ENCODE measurements at regions not wholly inside any gene's neighbourhood (a gene's known extent, or its start where the extent isn't known, plus 50 kb on each side); places are given as distances from the start of the nearest gene placed in this dataset.

- H3K9me3 ChIP-seq (ENCODE audit: control insufficient read depth, low read length), result no peaks in the 10 kb centered on the region
- H3K9ac ChIP-seq (ENCODE audit: low read length), result no peak overlapping the region
- no peaks in the 10 kb centered on the region for H3K27me3 ChIP-seq (replicated peaks; ENCODE audit: control insufficient read depth, insufficient read depth, low read length)
- H3K36me3 ChIP-seq (ENCODE audit: control insufficient read depth, insufficient read depth, low read length, severe bottlenecking), result no peaks in the 10 kb centered on the region
- peak; percentile 83 for DNase-seq (ENCODE audit: low read depth)
- H3K4me3 ChIP-seq (ENCODE audit: low read length), result no peak overlapping the region
- H3K4me1 ChIP-seq (ENCODE audit: control insufficient read depth, insufficient read depth, low read length), result peaks cover 38% of the 10 kb centered on the region
These were observed 193.6 kb upstream of the DDI1 start for GRCh38 chr11:103842795-103843194.

DNA sequence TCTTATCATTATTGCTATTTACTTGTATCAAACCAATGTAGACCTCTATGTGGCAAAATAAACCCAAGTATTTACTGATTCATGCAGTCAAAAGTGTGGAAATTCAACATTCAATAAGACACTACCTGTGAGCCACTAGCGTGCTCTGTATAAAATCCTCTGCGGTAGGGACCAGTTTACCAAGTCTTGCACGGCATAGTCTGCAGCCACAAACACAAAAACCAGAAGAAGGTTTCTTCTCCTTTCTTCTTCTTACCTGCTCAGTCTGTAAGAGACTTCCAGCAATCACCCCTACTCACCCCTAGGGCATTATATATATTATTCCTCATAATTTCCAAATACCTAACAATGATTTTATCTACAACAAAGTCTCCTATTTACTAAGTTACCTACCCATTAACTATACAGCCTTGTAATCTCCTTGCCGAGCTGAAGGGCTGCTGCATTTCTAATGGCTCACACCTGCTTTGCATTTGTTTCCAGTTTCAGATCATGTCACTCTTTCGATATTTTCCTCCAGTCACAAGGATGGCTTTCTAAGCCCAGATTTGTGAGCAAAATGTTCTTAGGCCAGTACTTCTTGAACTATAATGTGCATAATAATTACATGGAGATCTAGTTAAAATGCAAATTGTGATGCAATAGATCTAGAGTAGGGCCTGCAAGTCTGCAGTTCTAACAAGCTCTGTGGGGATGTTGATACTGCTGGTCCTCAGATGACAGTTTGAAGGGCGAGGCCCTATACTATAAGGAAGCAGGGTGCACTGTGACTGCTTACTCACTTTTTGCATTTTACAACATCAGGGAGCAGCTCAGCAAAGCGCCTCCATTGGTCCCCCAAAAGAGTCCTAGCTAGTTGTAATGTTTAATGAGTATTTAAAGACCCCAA lies 191.9 kb upstream of the DDI1 start:
- no peak overlapping the region for H3K9ac ChIP-seq (ENCODE audit: low read length)
- no peaks in the 10 kb centered on the region for H3K36me3 ChIP-seq (ENCODE audit: control insufficient read depth, insufficient read depth, low read length, severe bottlenecking)
- no peaks in the 10 kb centered on the region for H3K27me3 ChIP-seq (replicated peaks; ENCODE audit: control insufficient read depth, insufficient read depth, low read length)
- no peak overlapping the region for H3K4me3 ChIP-seq (ENCODE audit: low read length)
- peaks cover 43% of the 10 kb centered on the region for H3K4me1 ChIP-seq (ENCODE audit: control insufficient read depth, insufficient read depth, low read length)
- no peaks in the 10 kb centered on the region for H3K9me3 ChIP-seq (ENCODE audit: control insufficient read depth, low read length)
- no peak for DNase-seq (ENCODE audit: low read depth)

GRCh38 chr11:103845331-103845730 lies 191.1 kb upstream of the DDI1 start:
- no peak for DNase-seq (ENCODE audit: low read depth)
- Histone ChIP-seq H3K9ac (ENCODE audit: low read length) (no peak overlapping the region), H3K9me3 (ENCODE audit: control insufficient read depth, low read length) (no peaks in the 10 kb centered on the region), H3K4me1 (ENCODE audit: control insufficient read depth, insufficient read depth, low read length) (peaks cover 51% of the 10 kb centered on the region), H3K27me3 (replicated peaks; ENCODE audit: control insufficient read depth, insufficient read depth, low read length) (no peaks in the 10 kb centered on the region), H3K4me3 (ENCODE audit: low read length) (peak overlapping the region; percentile 51), H3K36me3 (ENCODE audit: control insufficient read depth, insufficient read depth, low read length, severe bottlenecking) (no peaks in the 10 kb centered on the region)

DNA sequence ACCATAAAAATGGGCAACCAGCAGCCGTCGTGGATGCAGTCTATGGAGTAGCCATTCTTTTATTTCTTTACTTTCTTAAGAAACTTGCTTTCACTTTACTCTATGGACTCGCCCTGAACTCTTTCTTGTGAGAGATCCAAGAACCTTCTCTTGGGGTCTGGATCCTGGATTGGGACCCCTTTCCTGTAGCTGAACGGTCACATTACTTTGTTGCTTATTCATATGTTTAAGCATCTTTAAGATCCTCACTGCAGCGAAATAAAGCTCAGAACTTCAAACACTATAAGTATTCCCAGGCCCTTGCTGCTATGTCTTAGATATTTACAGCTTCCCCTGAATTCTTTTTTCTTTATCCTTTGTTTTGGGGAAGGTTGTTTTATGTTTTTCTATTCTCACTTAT lies 187.8 kb upstream of the DDI1 start:
- Histone ChIP-seq H3K36me3 (ENCODE audit: control insufficient read depth, insufficient read depth, low read length, severe bottlenecking) (no peaks in the 10 kb centered on the region), H3K4me3 (ENCODE audit: low read length) (peak overlapping the region; percentile 80), H3K9me3 (ENCODE audit: control insufficient read depth, low read length) (no peaks in the 10 kb centered on the region), H3K4me1 (ENCODE audit: control insufficient read depth, insufficient read depth, low read length) (peaks cover 54% of the 10 kb centered on the region), H3K9ac (ENCODE audit: low read length) (peak overlapping the region; percentile 91), H3K27me3 (replicated peaks; ENCODE audit: control insufficient read depth, insufficient read depth, low read length) (no peaks in the 10 kb centered on the region)
- DNase-seq (ENCODE audit: low read depth), result no peak

DNA sequence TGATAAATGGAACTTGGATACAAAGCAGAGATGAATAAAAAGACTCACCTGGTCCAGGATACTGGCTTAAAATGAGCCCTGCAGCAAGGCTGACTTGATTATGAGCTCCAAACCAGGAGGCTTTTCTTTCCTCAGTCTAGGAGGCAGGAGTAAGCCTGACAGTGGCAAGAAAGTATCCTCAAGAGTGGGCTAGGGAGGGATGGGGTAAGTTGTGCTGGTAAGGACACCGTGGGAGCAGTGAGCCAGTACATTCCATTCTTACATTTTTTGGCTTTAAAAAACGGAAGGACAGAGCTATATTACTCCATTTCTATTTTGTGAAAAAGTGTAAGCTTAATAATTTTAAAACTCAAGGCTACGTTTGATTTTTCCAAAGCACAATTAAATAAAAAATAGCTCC lies 187.1 kb upstream of the DDI1 start:
- H3K4me1 ChIP-seq (ENCODE audit: control insufficient read depth, insufficient read depth, low read length), result peaks cover 54% of the 10 kb centered on the region
- no peaks in the 10 kb centered on the region for H3K36me3 ChIP-seq (ENCODE audit: control insufficient read depth, insufficient read depth, low read length, severe bottlenecking)
- H3K9me3 ChIP-seq (ENCODE audit: control insufficient read depth, low read length), result no peaks in the 10 kb centered on the region
- DNase-seq (ENCODE audit: low read depth), result no peak
- peak overlapping the region; percentile 91 for H3K9ac ChIP-seq (ENCODE audit: low read length)
- H3K27me3 ChIP-seq (replicated peaks; ENCODE audit: control insufficient read depth, insufficient read depth, low read length), result no peaks in the 10 kb centered on the region
- peak overlapping the region; percentile 80 for H3K4me3 ChIP-seq (ENCODE audit: low read length)

DNA sequence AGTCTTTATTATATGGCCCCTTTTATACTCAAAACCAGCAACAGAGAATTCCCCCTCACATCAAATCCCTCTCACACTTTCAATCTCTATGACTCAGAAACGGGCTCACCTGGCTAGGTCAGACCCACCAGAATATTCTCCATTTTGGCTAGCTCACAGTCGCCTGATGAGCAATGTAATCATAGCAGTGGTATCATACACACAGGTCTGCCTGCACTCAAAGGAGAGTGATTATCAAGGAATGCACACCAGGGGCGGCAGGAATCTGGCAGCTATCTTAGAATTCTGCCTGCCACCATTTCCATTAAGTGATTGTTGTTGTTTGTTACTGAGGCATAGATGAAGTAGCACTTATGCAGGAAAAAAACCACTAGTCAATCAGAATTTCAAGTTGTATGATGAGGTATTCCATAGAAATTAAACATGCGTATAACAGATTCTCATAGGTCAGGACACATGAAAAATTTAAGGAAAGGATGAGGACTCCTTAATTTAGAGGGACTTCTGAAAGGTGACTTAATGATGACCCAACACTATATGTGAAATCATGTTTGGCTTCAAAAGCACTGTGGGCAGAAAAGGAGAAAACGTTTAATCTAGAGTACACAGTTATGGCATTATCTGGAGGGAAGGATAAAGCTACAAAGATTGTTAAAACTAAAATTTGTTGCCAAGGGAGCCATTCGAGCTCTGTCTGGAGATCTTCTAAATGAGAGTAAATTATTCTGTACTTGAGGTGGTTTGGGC lies 185.8 kb upstream of the DDI1 start:
- H3K36me3 ChIP-seq (ENCODE audit: control insufficient read depth, insufficient read depth, low read length, severe bottlenecking), result no peaks in the 10 kb centered on the region
- H3K27me3 ChIP-seq (replicated peaks; ENCODE audit: control insufficient read depth, insufficient read depth, low read length), result no peaks in the 10 kb centered on the region
- DNase-seq (ENCODE audit: low read depth), result no peak
- H3K9me3 ChIP-seq (ENCODE audit: control insufficient read depth, low read length), result no peaks in the 10 kb centered on the region
- peak overlapping the region; percentile 62 for H3K4me3 ChIP-seq (ENCODE audit: low read length)
- H3K4me1 ChIP-seq (ENCODE audit: control insufficient read depth, insufficient read depth, low read length), result peaks cover 43% of the 10 kb centered on the region
- H3K9ac ChIP-seq (ENCODE audit: low read length), result peak overlapping the region; percentile 91

- no peaks in the 10 kb centered on the region for H3K9me3 ChIP-seq (ENCODE audit: control insufficient read depth, low read length)
These were observed 185.2 kb upstream of the DDI1 start for GRCh38 chr11:103851166-103851651.

More at GRCh38 chr11:103851166-103851651, 185.2 kb upstream of the DDI1 start:
- no peaks in the 10 kb centered on the region for H3K27me3 ChIP-seq (replicated peaks; ENCODE audit: control insufficient read depth, insufficient read depth, low read length)
- peak; percentile 46 for DNase-seq (ENCODE audit: low read depth)
- peaks cover 38% of the 10 kb centered on the region for H3K4me1 ChIP-seq (ENCODE audit: control insufficient read depth, insufficient read depth, low read length)
- peak overlapping the region; percentile 91 for H3K9ac ChIP-seq (ENCODE audit: low read length)
- peak overlapping the region; percentile 62 for H3K4me3 ChIP-seq (ENCODE audit: low read length)
- H3K36me3 ChIP-seq (ENCODE audit: control insufficient read depth, insufficient read depth, low read length, severe bottlenecking), result no peaks in the 10 kb centered on the region

All from adipocyte (in vitro differentiated cells).